K562 (cell line): ENCODE measurements at regions not wholly inside any gene's neighbourhood (a gene's known extent, or its start where the extent isn't known, plus 50 kb on each side); places are given as distances from the start of the nearest gene placed in this dataset.

Experiments used
- ATAC-seq: fragments of 200-7000 bp; cut with Tn5 transposase; 3 replicates; pipeline ENCODE4 v1.9.1; 2020; ENCODE audit warnings: moderate library complexity
- BruUV-seq: library from RNA; stranded (reverse); fragments of 400-500 nt; replicated peaks from 2 replicates; lab custom pipeline; 2021; lab: Mats Ljungman, UMichigan
- CTCF ChIA-PET: fragments of 300-600 bp; formaldehyde crosslinking; extraction: SDS; loops from one replicate; lab custom pipeline; 2021; ENCODE audit warnings: low intra/inter-chr PET ratio; lab: Yijun Ruan, JAX
- POLR2A ChIA-PET: fragments of 300-600, 350-650 bp; sonication (Branson Sonifier 250); formaldehyde crosslinking; extraction: SDS; loops from one replicate; lab custom pipeline; 2021; ENCODE audit warnings: antibody characterized with exemption, inconsistent platforms; lab: Yijun Ruan, JAX
- DNase-seq, 4 experiments: peaks; one replicate each; pipeline versions ENCODE4 v3.0.0 to v3.0.0-alpha.2; 2011 to 2018; ENCODE audit warnings: low spot score in 3 of 4, mixed read lengths in 3 of 4; ENCODE audit errors: extremely low read depth in 1 of 4
- FAIRE-seq: peaks from 2 replicates; lab custom pipeline; 2011; peaks lifted over from hg19 to GRCh38; lab: Jason Lieb, UNC
- H2AFZ ChIP-seq: 2 replicates; pipeline ENCODE4 v1.6.0; 2011; ENCODE audit warnings: low read depth, low read length, control low read depth, inconsistent platforms
- H3K27ac ChIP-seq: fragments of 200-600 bp; 3 replicates; pipeline ENCODE4 v1.8.0; 2011; ENCODE audit warnings: low read depth, mild to moderate bottlenecking, control low read depth, inconsistent platforms, low read length, moderate library complexity, mixed read lengths; ENCODE audit errors: extremely low read depth
- H3K27me3 ChIP-seq, 2 experiments: fragments of 300-600 bp in 1 of 2; 2 replicates in 1 of 2; 3 replicates in 1 of 2; pipeline versions ENCODE4 v1.6.0 to v1.8.0; 2011; ENCODE audit warnings: inconsistent platforms in 2 of 2, low read length in 2 of 2, mild to moderate bottlenecking in 1 of 2, mixed read lengths in 1 of 2, moderate library complexity in 1 of 2; ENCODE audit not compliant: control insufficient read depth in 2 of 2, insufficient read depth in 2 of 2
- H3K36me3 ChIP-seq: fragments of 300-600 bp; 3 replicates; pipeline ENCODE4 v1.8.0; 2011; ENCODE audit warnings: mild to moderate bottlenecking, low read length, inconsistent platforms; ENCODE audit not compliant: control insufficient read depth, insufficient read depth
- H3K4me1 ChIP-seq, 2 experiments: fragments of 200-600 bp in 1 of 2; replicated peaks in 1 of 2; 2 replicates in 1 of 2; 3 replicates in 1 of 2; pipeline versions ENCODE4 v1.5.1 to v1.8.0; 2011; ENCODE audit warnings: inconsistent platforms in 2 of 2, low read length in 2 of 2, mild to moderate bottlenecking in 1 of 2, mixed read lengths in 1 of 2, moderate library complexity in 1 of 2; ENCODE audit not compliant: control insufficient read depth in 2 of 2, insufficient read depth in 2 of 2
- H3K4me2 ChIP-seq: 2 replicates; pipeline ENCODE4 v1.6.1; 2011; ENCODE audit warnings: low read length, control low read depth, inconsistent platforms, mixed read lengths; ENCODE audit not compliant: insufficient read depth
- H3K4me3 ChIP-seq: fragments of 200-600 bp; sonication (generic), shearing (Covaris generic); 2 replicates; pipeline ENCODE4 v1.5.1; 2016; ENCODE audit warnings: control low read depth, inconsistent platforms
- H3K79me2 ChIP-seq: fragments of 200-600 bp; 3 replicates; pipeline ENCODE4 v1.8.0; 2011; ENCODE audit warnings: low read length, inconsistent platforms; ENCODE audit not compliant: control insufficient read depth, insufficient read depth
- H3K9ac ChIP-seq, 2 experiments: 2 replicates each; pipeline versions ENCODE4 v1.6.0 to v1.6.1; 2011; ENCODE audit warnings: low read depth in 2 of 2, low read length in 2 of 2, control low read depth in 1 of 2, inconsistent platforms in 1 of 2, mild to moderate bottlenecking in 1 of 2, mixed read lengths in 1 of 2; ENCODE audit not compliant: insufficient read depth in 1 of 2
- H3K9me1 ChIP-seq: one replicate; pipeline ENCODE4 v1.6.0; 2011; ENCODE audit warnings: inconsistent platforms, mild to moderate bottlenecking, low read length, moderate library complexity; ENCODE audit not compliant: control insufficient read depth, insufficient read depth
- H3K9me3 ChIP-seq: replicated peaks from 2 replicates; pipeline ENCODE4 v1.5.1; 2011; ENCODE audit warnings: low read depth, low read length, inconsistent platforms; ENCODE audit not compliant: control insufficient read depth, insufficient read depth
- H4K20me1 ChIP-seq: replicated peaks from 2 replicates; pipeline ENCODE4 v1.6.1; 2011; ENCODE audit warnings: low read length, inconsistent platforms, mixed read lengths; ENCODE audit not compliant: control insufficient read depth, insufficient read depth
- BCL6 ChIP-seq: fragments of 250-450 bp; sonication (Bioruptor Pico); IDR thresholded peaks from 2 replicates; pipeline ENCODE4 v1.4.0; 2020
- CEBPB ChIP-seq: fragments of 450-650 bp; IDR thresholded peaks from 2 replicates; pipeline ENCODE4 v1.6.1; 2016; ENCODE audit warnings: missing genetic modification characterization, missing compliant biosample characterization
- HINFP ChIP-seq: fragments of 450-650 bp; conservative IDR thresholded peaks from 2 replicates; pipeline ENCODE4 v1.6.1; 2016; ENCODE audit warnings: missing genetic modification characterization, low read depth, mild to moderate bottlenecking, control low read depth, missing compliant biosample characterization
- HIVEP1 ChIP-seq: fragments of 250-450 bp; sonication (Bioruptor Pico); IDR thresholded peaks from 2 replicates; pipeline ENCODE4 v1.4.0; 2020; ENCODE audit warnings: mild to moderate bottlenecking
- POLR2AphosphoS5 ChIP-seq: IDR thresholded peaks from 2 replicates; pipeline ENCODE4 v1.6.1; 2011; ENCODE audit warnings: mild to moderate bottlenecking, low read depth, low read length, moderate library complexity; ENCODE audit not compliant: control insufficient read depth, insufficient read depth
- RAD51 ChIP-seq: fragments of 450-650 bp; IDR thresholded peaks from 2 replicates; pipeline ENCODE4 v1.7.1; 2016; ENCODE audit warnings: low read depth, mild to moderate bottlenecking, borderline replicate concordance
- SMARCE1 ChIP-seq: fragments of 450-650 bp; IDR thresholded peaks from 2 replicates; pipeline ENCODE4 v1.7.1; 2016; ENCODE audit warnings: mild to moderate bottlenecking
- SREBF1 ChIP-seq: fragments of 150-350 bp; IDR thresholded peaks from 2 replicates; pipeline ENCODE4 v1.6.1; 2014; ENCODE audit warnings: antibody characterized with exemption, low read depth, low read length, borderline replicate concordance
- TCF7 ChIP-seq: sonication (generic); IDR thresholded peaks from 2 replicates; pipeline ENCODE4 v1.6.1; 2016; ENCODE audit warnings: antibody characterized with exemption, borderline replicate concordance
- ZNF184 ChIP-seq: sonication (generic); formaldehyde crosslinking; IDR thresholded peaks from 2 replicates; pipeline ENCODE4 v1.5.0; 2020; ENCODE audit warnings: missing genetic modification reagents
- ZNF644 ChIP-seq: fragments of 200-800 bp; sonication (Bioruptor generic); IDR thresholded peaks from 2 replicates; pipeline ENCODE4 v1.6.1; 2016; ENCODE audit warnings: low read depth, missing genetic modification characterization, missing compliant biosample characterization
- ZNF668 ChIP-seq: fragments of 250-450 bp; sonication (Bioruptor Pico); IDR thresholded peaks from 2 replicates; pipeline ENCODE4 v1.8.0; 2022; ENCODE audit warnings: mild to moderate bottlenecking, inconsistent platforms
- WGBS: fragments of 100-300 bp; shearing (Covaris generic); methylation state at CpG from one replicate; pipeline ENCODE4 v1.1.6; 2016; ENCODE audit warnings: low coverage, mixed read lengths; ENCODE audit not compliant: insufficient coverage; ENCODE audit errors: missing lambda C conversion rate; 5-methylcytosine and 5-hydroxymethylcytosine counted together
- in situ Hi-C: fragments of 300-500 bp; cut with MboI; formaldehyde crosslinking; loops from 4 replicates; pipeline ENCODE4 v1.15.0; 2018; ENCODE audit warnings: inconsistent platforms, mixed read lengths
- intact Hi-C: fragments of 100-400 bp; cut with micrococcal nuclease; formaldehyde crosslinking; loops from 2 replicates; pipeline ENCODE4 v1.14.2; 2022
- TF ChIP-seq, protein P1 (sequence below): fragments of 450-650 bp; IDR thresholded peaks from 2 replicates; pipeline ENCODE4 v1.6.1; 2018; ENCODE audit warnings: mild to moderate bottlenecking, low read depth; ENCODE audit not compliant: partially characterized antibody

DNA sequence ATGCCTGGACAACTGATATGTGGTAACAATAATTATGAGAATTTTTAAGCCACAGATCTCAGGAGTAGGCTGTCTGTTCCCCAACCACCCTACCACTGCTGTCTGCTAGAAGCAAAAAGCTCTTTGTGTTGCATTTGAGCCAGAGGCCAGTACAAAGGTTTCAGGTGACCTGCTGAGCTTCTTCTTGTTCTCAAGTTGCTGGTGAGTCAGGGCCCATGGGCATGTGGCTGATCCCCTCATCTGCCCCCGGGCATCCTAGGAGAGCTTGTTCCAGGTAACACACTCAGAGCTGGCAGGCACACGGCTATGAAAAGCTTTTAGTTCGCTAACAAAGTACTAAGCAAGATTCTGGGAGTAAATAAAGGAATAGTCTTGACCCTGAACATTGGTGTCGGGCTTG is 285.3 kb downstream of the CDC5L start:
- intact Hi-C loops (no loop called here), in situ Hi-C loops (no loop called here)
- no peak overlapping the region for H3K9ac ChIP-seq
- no peak overlapping the region for H2AFZ ChIP-seq
- DNase-seq: no peak
- H3K36me3 ChIP-seq: no peaks in the 10 kb centered on the region
- no peak for TF ChIP-seq ZNF668 (CRISPR knock-in tag)
- TF ChIP-seq ZNF184 (CRISPR knock-in tag): no peak
- no peak for TF ChIP-seq BCL6 (CRISPR knock-in tag)
- TF ChIP-seq ZNF644 (tag): no peak
- TF ChIP-seq SMARCE1: no peak
- TF ChIP-seq HIVEP1: no peak
- TF ChIP-seq TCF7: no peak
- TF ChIP-seq RAD51: no peak
- TF ChIP-seq, protein P1, sequence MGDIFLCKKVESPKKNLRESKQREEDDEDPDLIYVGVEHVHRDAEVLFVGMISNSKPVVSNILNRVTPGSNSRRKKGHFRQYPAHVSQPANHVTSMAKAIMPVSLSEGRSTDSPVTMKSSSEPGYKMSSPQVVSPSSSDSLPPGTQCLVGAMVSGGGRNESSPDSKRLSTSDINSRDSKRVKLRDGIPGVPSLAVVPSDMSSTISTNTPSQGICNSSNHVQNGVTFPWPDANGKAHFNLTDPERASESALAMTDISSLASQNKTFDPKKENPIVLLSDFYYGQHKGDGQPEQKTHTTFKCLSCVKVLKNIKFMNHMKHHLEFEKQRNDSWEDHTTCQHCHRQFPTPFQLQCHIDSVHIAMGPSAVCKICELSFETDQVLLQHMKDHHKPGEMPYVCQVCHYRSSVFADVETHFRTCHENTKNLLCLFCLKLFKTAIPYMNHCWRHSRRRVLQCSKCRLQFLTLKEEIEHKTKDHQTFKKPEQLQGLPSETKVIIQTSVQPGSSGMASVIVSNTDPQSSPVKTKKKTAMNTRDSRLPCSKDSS: no peak
- no peak for TF ChIP-seq SREBF1
- no peak for TF ChIP-seq CEBPB
- no peak for TF ChIP-seq HINFP (tag)
- no peak for TF ChIP-seq POLR2AphosphoS5
- H3K27me3 ChIP-seq: peaks cover 0 to 42% of the 10 kb centered on the region in 2 experiments; a peak in 3 of 5 replicates
- no peaks in the 10 kb centered on the region for H4K20me1 ChIP-seq
- H3K9me3 ChIP-seq: no peaks in the 10 kb centered on the region
- no peak overlapping the region for H3K4me2 ChIP-seq
- ChIA-PET POLR2A (interaction anchor here (1.2 kb wide), 1 partner anchor 17 kb away, joined by 4 read pairs; no protein-coding TSS in a partner anchor), CTCF (no interaction called here)
- H3K27ac ChIP-seq: no peak overlapping the region
- no peaks in the 10 kb centered on the region for H3K4me1 ChIP-seq
- ATAC-seq: no peak
- no peak overlapping the region for H3K4me3 ChIP-seq
- no TSS peak for BruUV-seq
- no peaks in the 10 kb centered on the region for H3K9me1 ChIP-seq
- no peak for FAIRE-seq
- 4% methylated on average over 4 of the region's 4 CpGs for WGBS
- H3K79me2 ChIP-seq: no peaks in the 10 kb centered on the region
